Prostate gland (tissue), 2 donors: ENCODE measurements at regions not wholly inside any gene's neighbourhood (a gene's known extent, or its start where the extent isn't known, plus 50 kb on each side); places are given as distances from the start of the nearest gene placed in this dataset.

Experiments
- POLR2A ChIP-seq: fragments of 450-650 bp; IDR thresholded peaks from one replicate; pipeline ENCODE4 v1.6.1; 2016; ENCODE audit warnings: antibody characterized with exemption, mild to moderate bottlenecking
- TF ChIP-seq, protein P1 (sequence below), 4 experiments: fragments of 200-600 bp in 2 of 4; fragments of 450-650 bp in 2 of 4; sonication (generic) in 2 of 4; IDR thresholded peaks; 1 replicate in 3 of 4; 2 replicates in 1 of 4; pipeline ENCODE4 v1.5.1; 2016 to 2019; ENCODE audit warnings: antibody characterized with exemption in 4 of 4, mild to moderate bottlenecking in 2 of 4, moderate library complexity in 2 of 4

- TF ChIP-seq, protein P1, sequence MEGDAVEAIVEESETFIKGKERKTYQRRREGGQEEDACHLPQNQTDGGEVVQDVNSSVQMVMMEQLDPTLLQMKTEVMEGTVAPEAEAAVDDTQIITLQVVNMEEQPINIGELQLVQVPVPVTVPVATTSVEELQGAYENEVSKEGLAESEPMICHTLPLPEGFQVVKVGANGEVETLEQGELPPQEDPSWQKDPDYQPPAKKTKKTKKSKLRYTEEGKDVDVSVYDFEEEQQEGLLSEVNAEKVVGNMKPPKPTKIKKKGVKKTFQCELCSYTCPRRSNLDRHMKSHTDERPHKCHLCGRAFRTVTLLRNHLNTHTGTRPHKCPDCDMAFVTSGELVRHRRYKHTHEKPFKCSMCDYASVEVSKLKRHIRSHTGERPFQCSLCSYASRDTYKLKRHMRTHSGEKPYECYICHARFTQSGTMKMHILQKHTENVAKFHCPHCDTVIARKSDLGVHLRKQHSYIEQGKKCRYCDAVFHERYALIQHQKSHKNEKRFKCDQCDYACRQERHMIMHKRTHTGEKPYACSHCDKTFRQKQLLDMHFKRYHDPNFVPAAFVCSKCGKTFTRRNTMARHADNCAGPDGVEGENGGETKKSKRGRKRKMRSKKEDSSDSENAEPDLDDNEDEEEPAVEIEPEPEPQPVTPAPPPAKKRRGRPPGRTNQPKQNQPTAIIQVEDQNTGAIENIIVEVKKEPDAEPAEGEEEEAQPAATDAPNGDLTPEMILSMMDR (IDR thresholded peaks at IDR 0.05), result no peak
- TF ChIP-seq POLR2A, result no peak
Measured at GRCh38 chr6:101163611-101164010, 229.9 kb upstream of the GRIK2 start.
